ENCODE measurements at regions not wholly inside any gene's neighbourhood (a gene's known extent, or its start where the extent isn't known, plus 50 kb on each side); places are given as distances from the start of the nearest gene placed in this dataset.

DNA sequence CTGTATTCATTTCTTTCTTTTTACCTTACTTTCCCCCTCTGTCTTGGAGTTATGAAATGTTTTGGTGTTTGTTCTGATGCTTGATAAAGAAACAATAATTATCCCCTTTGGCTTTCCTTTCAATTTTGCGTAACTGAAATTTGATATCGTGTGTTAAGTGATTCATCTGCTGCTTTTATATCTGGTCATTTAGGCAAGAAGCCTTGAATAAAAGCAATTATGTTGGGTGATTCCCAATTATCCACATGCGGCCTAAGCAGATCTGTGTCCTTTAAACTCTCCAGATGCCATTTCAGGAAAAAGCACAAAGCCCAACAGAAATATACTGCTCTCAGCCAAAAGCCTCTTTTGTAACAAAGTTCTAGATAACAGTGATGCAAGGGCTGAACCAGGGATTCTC, 92.8 kb downstream of the TAF11L14 start:
- TF ChIP-seq, protein P1, sequence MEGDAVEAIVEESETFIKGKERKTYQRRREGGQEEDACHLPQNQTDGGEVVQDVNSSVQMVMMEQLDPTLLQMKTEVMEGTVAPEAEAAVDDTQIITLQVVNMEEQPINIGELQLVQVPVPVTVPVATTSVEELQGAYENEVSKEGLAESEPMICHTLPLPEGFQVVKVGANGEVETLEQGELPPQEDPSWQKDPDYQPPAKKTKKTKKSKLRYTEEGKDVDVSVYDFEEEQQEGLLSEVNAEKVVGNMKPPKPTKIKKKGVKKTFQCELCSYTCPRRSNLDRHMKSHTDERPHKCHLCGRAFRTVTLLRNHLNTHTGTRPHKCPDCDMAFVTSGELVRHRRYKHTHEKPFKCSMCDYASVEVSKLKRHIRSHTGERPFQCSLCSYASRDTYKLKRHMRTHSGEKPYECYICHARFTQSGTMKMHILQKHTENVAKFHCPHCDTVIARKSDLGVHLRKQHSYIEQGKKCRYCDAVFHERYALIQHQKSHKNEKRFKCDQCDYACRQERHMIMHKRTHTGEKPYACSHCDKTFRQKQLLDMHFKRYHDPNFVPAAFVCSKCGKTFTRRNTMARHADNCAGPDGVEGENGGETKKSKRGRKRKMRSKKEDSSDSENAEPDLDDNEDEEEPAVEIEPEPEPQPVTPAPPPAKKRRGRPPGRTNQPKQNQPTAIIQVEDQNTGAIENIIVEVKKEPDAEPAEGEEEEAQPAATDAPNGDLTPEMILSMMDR (IDR thresholded peaks at IDR 0.05; ENCODE audit: low read depth, low read length, poor library complexity, severe bottlenecking): no peak
- TF ChIP-seq EZH2phosphoT487 (IDR thresholded peaks at IDR 0.05; ENCODE audit: borderline replicate concordance, low read length): no peak
